ENCODE measurements at regions not wholly inside any gene's neighbourhood (a gene's known extent, or its start where the extent isn't known, plus 50 kb on each side); places are given as distances from the start of the nearest gene placed in this dataset.
"Not testable (repeated sequence)": the region's sequence is repeated elsewhere in the genome, so short reads cannot be mapped to it uniquely, and the experiment has no call there.

GRCh38 chr9:62833323-62834200 lies 1643.7 kb downstream of the SPATA31A7 start:
- DNase-seq (ENCODE audit: low read depth in 4 of 4, low spot score in 2 of 4): peak in 1 of 4 donors; percentile 1

GRCh38 chr9:62837254-62837911 lies 1647.5 kb downstream of the SPATA31A7 start:
- DNase-seq (ENCODE audit: low read depth in 4 of 4, low spot score in 2 of 4): not testable (repeated sequence)

- DNase-seq (ENCODE audit: low read depth in 4 of 4, low spot score in 2 of 4): peak; percentile 32 to 61 (median 50)
These were observed 1648.3 kb downstream of the SPATA31A7 start for GRCh38 chr9:62838024-62838718.

DNA sequence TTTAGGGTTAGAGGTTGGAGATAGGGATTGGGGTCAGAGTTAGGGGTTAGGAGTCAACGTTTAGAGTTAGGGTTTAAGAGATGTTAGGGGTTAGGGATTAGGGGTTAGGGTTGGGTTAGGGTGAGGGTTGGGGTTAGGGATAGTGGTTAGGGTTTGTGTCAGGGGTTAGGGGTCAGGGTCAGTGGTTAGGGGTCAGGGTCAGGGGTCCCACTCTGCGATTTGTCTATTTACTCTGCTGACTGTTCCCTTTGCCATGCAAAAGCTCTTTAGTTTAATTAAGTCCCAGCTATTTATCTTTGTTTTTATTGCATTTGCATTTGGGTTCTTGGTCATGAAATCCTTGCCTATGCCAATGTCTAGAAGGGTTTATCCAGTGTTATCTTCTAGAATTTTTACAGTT lies 1649.3 kb downstream of the SPATA31A7 start:
- not testable (repeated sequence) for DNase-seq (ENCODE audit: low read depth in 4 of 4, low spot score in 2 of 4)

DNA sequence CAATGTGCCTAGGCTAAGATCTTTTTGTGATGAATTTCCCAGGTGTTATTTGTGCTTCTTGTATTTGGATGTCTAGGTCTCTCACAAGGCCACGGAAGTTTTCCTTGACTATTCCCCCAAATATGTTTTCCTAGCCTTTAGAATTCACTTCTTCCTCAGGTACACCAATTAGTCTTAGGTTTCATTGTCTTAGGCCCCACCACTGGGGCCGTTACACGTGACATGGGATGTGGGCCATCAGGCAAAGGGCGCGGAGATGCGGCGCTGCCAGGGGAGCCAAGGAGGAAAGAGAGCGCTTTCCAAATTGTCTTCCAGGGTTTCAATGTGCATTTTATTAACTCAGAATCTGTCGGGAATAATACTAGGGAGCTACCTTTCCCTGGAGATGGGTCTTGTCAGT lies 1653.3 kb downstream of the SPATA31A7 start:
- DNase-seq (ENCODE audit: low read depth in 4 of 4, low spot score in 2 of 4): not testable (repeated sequence)

DNA sequence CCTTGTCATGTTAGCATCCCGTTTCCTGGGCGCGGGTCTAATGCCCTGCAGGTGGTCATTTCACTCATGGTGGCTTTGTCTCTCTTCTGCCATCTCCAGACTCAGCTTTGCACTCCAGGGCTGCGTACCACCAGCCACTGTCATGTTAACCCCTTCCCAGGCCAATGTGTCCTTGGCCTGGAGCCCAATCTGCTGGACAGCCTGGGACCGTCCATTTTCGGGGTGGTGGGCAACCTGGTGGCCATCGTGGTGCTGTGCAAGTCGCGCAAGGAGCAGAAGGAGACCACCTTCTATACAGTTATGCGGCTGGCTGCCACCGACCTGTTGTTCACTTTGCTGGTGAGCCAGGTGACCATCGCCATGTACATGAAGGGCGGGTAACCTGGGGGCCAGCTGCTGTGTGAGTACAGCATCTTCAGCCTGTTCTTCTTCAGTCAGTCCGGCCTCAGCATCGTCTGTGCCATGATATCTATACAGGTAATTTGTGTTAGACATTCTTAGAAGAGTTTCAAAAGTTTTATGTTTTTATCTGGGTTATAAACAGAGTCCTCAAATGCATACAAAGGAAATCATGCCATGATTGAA lies 1654.0 kb downstream of the SPATA31A7 start:
- DNase-seq (ENCODE audit: low read depth in 4 of 4, low spot score in 2 of 4): not testable (repeated sequence)

DNA sequence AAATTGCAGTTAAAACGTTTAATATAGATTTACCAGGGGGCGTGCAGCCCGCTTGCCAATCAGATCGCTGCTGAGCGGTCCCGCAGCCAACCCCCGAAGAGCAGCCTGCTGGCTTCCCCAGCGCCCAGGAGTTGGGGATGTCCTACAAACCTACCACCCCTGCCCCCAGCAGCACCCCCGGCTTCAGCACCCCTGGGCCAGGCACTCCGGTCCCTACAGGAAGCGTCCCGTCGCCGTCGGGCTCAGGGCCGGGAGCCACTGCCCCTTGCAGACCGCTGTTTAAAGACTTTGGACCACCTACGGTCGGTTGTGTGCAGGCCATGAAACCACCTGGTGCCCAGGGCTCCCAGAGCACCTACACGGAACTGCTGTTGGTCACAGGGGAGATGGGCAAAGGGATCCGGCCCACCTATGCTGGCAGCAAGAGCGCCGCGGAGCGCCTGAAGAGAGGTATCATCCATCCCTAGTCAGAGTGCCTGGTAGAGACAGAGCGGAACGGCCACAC lies 1654.9 kb downstream of the SPATA31A7 start:
- not testable (repeated sequence) for DNase-seq (ENCODE audit: low read depth in 4 of 4, low spot score in 2 of 4)

DNA sequence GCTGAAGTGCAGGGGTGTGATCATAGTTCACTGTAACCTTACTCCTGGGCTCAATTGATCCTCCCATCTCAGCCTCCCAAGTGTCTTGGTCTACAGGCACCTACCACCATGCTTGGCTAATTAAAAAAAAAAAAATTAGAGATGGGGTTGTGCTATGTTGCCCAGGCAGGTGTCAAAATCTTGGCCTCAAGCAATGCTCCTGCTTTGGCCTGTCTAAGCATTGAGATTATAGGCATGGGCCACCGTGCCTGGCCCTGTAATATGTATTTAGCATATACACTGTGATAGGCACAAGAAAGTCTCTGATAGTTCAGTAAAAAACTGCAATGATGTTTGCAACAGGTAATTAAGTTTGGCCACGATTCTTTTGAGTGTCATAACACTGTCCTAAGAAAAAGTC lies 1658.4 kb downstream of the SPATA31A7 start:
- not testable (repeated sequence) for DNase-seq (ENCODE audit: low read depth in 4 of 4, low spot score in 2 of 4)

GRCh38 chr9:62849991-62850390 lies 1660.2 kb downstream of the SPATA31A7 start:
- DNase-seq (ENCODE audit: low read depth in 4 of 4, low spot score in 2 of 4): not testable (repeated sequence)

- not testable (repeated sequence) for DNase-seq (ENCODE audit: low read depth in 4 of 4, low spot score in 2 of 4)
These were observed 1667.4 kb downstream of the SPATA31A7 start for GRCh38 chr9:62857280-62857679.

DNA sequence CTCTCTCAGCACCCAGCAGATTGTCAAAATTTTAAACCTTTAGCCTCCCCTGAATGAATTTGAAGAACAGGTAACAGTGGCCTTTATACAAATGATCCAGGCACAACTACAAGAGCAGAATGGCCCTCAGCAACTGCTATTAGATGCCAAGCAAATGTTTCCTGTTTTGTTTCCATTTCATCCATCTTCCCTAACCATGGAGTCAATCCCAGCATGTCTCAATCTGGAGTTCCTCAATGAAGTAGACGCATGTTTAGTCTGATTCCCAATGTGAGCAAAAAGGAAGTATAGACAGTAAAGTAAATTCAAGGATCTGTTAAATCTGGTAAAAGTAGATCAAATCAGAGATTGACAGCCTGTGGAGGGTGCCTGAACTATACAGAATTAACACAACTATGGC lies 1668.4 kb downstream of the SPATA31A7 start:
- DNase-seq (ENCODE audit: low read depth in 4 of 4, low spot score in 2 of 4): not testable (repeated sequence)

- DNase-seq (ENCODE audit: low read depth in 4 of 4, low spot score in 2 of 4): not testable (repeated sequence)
These were observed 1671.4 kb downstream of the SPATA31A7 start for GRCh38 chr9:62860939-62861860.

DNA sequence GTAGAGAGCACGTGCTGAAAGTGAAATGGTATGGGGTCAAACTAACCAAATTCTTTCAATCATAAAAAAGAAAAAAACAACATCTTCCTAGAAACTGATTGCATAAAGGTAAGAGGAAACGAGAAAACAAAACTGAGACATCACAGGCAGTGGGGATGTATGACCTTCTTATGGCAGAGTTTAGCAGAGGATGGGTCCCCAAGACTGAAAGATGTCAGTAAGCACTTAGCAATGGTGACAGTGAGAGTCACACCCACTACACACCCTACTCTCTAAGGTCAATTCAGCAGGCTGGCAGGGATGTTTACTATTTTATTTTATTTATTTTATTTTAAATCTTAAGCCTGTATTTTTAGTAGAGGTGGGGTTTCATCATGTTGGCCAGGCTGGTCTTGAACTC lies 1672.3 kb downstream of the SPATA31A7 start:
- DNase-seq (ENCODE audit: low read depth in 4 of 4, low spot score in 2 of 4): not testable (repeated sequence)

- DNase-seq (ENCODE audit: low read depth in 4 of 4, low spot score in 2 of 4): not testable (repeated sequence)
These were observed 1673.5 kb downstream of the SPATA31A7 start for GRCh38 chr9:62863319-62863718.

GRCh38 chr9:62863867-62864266 lies 1674.0 kb downstream of the SPATA31A7 start:
- not testable (repeated sequence) for DNase-seq (ENCODE audit: low read depth in 4 of 4, low spot score in 2 of 4)

- peak in 1 of 4 donors; percentile 22 for DNase-seq (ENCODE audit: low read depth in 4 of 4, low spot score in 2 of 4)
These were observed 1674.9 kb downstream of the SPATA31A7 start for GRCh38 chr9:62864481-62865469.

DNA sequence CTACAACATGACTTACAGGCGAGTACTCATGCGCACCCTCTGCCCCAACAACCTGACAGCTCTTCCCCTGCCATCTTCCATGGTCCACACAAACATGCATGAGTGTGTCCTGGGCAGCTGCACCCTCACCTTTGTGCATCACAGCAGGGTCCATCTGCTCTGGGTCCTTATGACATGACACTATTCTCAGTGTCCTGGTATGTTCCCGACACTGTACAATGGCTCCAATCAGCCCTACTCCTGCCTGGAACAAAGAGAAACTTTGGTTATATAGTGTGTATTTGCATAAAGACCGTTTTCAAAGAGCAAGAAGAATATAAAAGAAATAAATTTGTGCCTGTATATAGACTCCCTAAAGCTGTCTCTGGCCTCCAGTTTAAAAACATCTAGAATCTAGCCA lies 1679.2 kb downstream of the SPATA31A7 start:
- not testable (repeated sequence) for DNase-seq (ENCODE audit: low read depth in 4 of 4, low spot score in 2 of 4)

DNA sequence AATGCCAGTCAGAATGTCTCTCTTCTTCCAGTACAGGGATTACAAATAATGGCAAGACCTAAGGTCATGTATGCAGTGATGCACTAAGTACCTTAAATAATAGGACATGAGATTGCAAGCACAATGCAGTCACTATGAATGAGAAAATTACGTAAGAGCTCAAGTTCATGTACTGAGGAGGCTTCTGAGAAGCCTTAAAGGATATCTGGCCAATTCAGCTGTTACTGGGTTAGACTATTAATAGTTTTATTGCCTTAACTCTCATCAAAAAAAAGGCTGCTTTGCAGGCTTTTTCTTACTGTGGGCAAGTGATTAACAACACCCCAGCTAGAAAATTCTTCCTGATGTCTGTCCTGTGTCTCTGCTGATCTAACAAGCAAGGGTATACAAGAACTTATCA lies 1681.9 kb downstream of the SPATA31A7 start:
- DNase-seq (ENCODE audit: low read depth in 4 of 4, low spot score in 2 of 4): not testable (repeated sequence)
